ENCODE measurements at regions not wholly inside any gene's neighbourhood (a gene's known extent, or its start where the extent isn't known, plus 50 kb on each side); places are given as distances from the start of the nearest gene placed in this dataset.

DNA sequence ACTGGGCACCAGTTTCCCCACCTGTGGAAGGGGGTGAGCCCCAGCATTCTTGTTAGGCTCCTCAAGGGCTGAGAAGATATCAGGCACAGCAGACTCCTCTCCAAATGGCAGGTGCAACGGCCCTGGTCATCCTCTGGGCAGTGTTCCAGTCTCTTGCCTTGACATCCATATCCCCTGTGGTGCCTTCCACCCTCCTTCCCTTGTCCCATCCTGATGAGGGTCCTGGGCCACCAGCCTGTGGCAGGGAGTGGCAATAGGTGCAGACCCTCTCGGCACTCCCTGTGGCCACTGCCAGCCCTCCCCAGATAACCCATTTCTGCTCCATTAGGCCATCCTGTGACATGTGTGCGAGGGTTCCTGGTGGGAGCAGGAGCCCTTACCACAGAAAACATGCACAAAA lies 78.8 kb upstream of the NECTIN1 start:
- TF ChIP-seq, protein P1, sequence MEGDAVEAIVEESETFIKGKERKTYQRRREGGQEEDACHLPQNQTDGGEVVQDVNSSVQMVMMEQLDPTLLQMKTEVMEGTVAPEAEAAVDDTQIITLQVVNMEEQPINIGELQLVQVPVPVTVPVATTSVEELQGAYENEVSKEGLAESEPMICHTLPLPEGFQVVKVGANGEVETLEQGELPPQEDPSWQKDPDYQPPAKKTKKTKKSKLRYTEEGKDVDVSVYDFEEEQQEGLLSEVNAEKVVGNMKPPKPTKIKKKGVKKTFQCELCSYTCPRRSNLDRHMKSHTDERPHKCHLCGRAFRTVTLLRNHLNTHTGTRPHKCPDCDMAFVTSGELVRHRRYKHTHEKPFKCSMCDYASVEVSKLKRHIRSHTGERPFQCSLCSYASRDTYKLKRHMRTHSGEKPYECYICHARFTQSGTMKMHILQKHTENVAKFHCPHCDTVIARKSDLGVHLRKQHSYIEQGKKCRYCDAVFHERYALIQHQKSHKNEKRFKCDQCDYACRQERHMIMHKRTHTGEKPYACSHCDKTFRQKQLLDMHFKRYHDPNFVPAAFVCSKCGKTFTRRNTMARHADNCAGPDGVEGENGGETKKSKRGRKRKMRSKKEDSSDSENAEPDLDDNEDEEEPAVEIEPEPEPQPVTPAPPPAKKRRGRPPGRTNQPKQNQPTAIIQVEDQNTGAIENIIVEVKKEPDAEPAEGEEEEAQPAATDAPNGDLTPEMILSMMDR (conservative IDR thresholded peaks at IDR 0.05; ENCODE audit: low read depth in 2 of 2), result no peak
- TF ChIP-seq EZH2 (IDR thresholded peaks at IDR 0.05; ENCODE audit: low read depth, unreplicated experiment) (no peak), EZH2phosphoT487 (IDR thresholded peaks at IDR 0.05; ENCODE audit: unreplicated experiment) (no peak), POLR2AphosphoS5 (IDR thresholded peaks at IDR 0.05; ENCODE audit: low read depth) (no peak), NANOG (IDR thresholded peaks at IDR 0.05; ENCODE audit: borderline replicate concordance) (no peak), ZNF114 (CRISPR knock-in tag; IDR thresholded peaks at IDR 0.05) (no peak), CREB1 (CRISPR knock-in tag; IDR thresholded peaks at IDR 0.05; ENCODE audit: low read depth) (no peak), JUNB (IDR thresholded peaks at IDR 0.05; ENCODE audit: unreplicated experiment) (no peak)
- TF ChIP-seq, protein P2, sequence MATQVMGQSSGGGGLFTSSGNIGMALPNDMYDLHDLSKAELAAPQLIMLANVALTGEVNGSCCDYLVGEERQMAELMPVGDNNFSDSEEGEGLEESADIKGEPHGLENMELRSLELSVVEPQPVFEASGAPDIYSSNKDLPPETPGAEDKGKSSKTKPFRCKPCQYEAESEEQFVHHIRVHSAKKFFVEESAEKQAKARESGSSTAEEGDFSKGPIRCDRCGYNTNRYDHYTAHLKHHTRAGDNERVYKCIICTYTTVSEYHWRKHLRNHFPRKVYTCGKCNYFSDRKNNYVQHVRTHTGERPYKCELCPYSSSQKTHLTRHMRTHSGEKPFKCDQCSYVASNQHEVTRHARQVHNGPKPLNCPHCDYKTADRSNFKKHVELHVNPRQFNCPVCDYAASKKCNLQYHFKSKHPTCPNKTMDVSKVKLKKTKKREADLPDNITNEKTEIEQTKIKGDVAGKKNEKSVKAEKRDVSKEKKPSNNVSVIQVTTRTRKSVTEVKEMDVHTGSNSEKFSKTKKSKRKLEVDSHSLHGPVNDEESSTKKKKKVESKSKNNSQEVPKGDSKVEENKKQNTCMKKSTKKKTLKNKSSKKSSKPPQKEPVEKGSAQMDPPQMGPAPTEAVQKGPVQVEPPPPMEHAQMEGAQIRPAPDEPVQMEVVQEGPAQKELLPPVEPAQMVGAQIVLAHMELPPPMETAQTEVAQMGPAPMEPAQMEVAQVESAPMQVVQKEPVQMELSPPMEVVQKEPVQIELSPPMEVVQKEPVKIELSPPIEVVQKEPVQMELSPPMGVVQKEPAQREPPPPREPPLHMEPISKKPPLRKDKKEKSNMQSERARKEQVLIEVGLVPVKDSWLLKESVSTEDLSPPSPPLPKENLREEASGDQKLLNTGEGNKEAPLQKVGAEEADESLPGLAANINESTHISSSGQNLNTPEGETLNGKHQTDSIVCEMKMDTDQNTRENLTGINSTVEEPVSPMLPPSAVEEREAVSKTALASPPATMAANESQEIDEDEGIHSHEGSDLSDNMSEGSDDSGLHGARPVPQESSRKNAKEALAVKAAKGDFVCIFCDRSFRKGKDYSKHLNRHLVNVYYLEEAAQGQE (IDR thresholded peaks at IDR 0.05; ENCODE audit: unreplicated experiment), result no peak
